ENCODE measurements at regions not wholly inside any gene's neighbourhood (a gene's known extent, or its start where the extent isn't known, plus 50 kb on each side); places are given as distances from the start of the nearest gene placed in this dataset.
"Not testable (repeated sequence)": the region's sequence is repeated elsewhere in the genome, so short reads cannot be mapped to it uniquely, and the experiment has no call there.

GRCh38 chr5:71794061-71794695 is 75.1 kb downstream of the CARTPT start:
- Mint-ChIP-seq H3K27ac (no peak overlapping the region), H3K27me3 (ENCODE audit: low read depth) (peaks cover 14% of the 10 kb centered on the region), H3K36me3 (ENCODE audit: low read depth) (peaks cover 4% of the 10 kb centered on the region), H3K9me3 (peaks cover 35% of the 10 kb centered on the region), H3K4me1 (ENCODE audit: low read depth) (no peaks in the 10 kb centered on the region), H3K4me3 (no peak overlapping the region)
- CTCF ChIA-PET = no interaction called here
- intact Hi-C loops (cut with micrococcal nuclease) = no loop called here
- no peak for DNase-seq

DNA sequence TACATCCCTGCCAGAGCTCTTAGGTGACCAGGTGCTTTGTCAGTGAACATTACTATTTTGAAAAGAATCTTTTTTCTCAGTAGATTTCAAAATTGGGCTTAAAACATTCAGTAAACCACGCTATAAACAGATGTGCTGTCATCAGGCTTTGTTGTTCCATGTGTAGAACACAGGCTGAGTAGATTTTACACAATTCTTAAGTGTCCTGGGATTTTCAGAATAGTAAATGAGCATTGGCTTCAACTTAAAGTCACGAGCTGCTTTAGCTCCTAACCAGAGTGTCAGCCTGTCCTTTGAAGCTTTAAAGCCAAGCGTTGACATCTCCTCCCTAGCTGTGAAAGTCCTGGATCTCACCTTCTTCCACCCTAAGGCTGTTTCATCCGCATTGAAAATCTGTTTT is 83.6 kb downstream of the CARTPT start:
- H3K27me3 Mint-ChIP-seq (ENCODE audit: low read depth) = peaks cover 31% of the 10 kb centered on the region
- no peaks in the 10 kb centered on the region for H3K36me3 Mint-ChIP-seq (ENCODE audit: low read depth)
- intact Hi-C loops (cut with micrococcal nuclease) = no loop called here
- H3K4me1 Mint-ChIP-seq (ENCODE audit: low read depth) = no peaks in the 10 kb centered on the region
- CTCF ChIA-PET = interaction anchor here (1.4 kb wide), 1 partner anchor 19 kb away, joined by 4 read pairs; no protein-coding TSS in a partner anchor
- H3K4me3 Mint-ChIP-seq = no peak overlapping the region
- no peak overlapping the region for H3K27ac Mint-ChIP-seq
- no peak for DNase-seq
- H3K9me3 Mint-ChIP-seq = peaks cover 3% of the 10 kb centered on the region

DNA sequence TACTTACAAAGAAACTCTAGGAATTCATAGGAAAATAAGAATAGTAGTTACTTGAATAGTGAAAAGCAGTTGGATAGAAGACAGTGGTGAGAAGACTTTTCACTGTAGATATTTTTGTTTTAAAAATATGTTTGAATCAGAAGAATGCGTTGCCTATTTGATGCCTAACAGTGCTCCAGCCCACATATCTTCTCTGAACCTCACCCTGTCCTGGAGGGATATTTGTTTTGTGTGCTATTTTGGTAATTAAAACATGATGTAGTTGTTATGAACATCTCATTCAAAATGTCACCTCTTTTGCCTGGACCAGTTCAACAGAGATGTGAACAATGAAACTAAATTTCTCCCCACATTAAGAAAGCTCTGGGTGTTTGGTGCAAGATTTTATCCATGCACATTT is 87.6 kb downstream of the CARTPT start:
- intact Hi-C loops (cut with micrococcal nuclease) = no loop called here
- CTCF ChIA-PET = no interaction called here

DNA sequence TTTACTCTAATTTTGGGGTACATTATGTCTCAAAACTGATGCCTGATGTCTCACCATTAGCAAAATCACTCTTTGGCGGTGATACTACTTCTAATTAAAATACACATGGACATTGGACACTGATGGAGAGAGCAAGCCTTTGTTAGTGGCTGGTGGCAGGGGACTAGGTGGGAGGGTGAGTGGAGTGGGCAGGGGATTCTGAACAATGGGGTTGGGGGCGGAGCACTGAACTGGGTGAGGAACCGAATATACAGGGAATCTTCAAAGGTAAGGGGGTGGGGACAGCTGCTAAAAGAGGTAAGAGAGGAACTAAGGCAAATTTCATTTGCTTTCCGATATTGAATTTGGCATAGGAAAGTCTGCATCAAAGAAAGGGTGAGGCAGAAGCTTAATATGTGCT is 88.8 kb downstream of the CARTPT start:
- H3K4me1 Mint-ChIP-seq (ENCODE audit: low read depth) = no peaks in the 10 kb centered on the region

More for the DNA sequence above, 87.6 kb downstream of the CARTPT start:
- Mint-ChIP-seq H3K27me3 (ENCODE audit: low read depth) (peaks cover 35% of the 10 kb centered on the region), H3K36me3 (ENCODE audit: low read depth) (no peaks in the 10 kb centered on the region), H3K27ac (no peak overlapping the region), H3K9me3 (no peaks in the 10 kb centered on the region), H3K4me3 (no peak overlapping the region), H3K4me1 (ENCODE audit: low read depth) (no peaks in the 10 kb centered on the region)
- no peak for DNase-seq

DNA sequence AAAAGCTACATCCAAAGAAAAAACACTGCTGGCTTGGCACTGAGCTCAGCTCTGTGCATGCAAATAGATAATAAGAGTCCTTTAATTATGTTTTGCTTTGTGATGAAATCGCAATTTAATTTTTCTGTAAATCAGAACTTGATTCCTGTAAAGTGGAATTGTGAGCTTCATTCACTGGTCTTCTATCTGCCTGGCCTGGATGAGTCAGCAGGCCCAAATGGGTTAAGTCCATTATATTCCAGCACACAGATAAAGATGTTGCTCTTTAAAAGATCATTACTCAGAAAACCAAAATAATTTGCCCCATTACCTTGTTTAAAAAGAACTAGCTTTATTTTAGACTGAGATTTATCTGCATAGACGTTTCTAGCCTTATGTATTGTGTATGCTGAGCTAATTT is 90.4 kb downstream of the CARTPT start:
- CTCF ChIA-PET = interaction anchor here (0.5 to 0.6 kb wide), 2 partner anchors 460 to 908 kb away, joined by 3 read pairs; no protein-coding TSS in a partner anchor
- Mint-ChIP-seq H3K4me3 (no peak overlapping the region), H3K9me3 (no peaks in the 10 kb centered on the region), H3K27me3 (ENCODE audit: low read depth) (peaks cover 28% of the 10 kb centered on the region), H3K27ac (no peak overlapping the region), H3K36me3 (ENCODE audit: low read depth) (no peaks in the 10 kb centered on the region), H3K4me1 (ENCODE audit: low read depth) (no peaks in the 10 kb centered on the region)
- DNase-seq = no peak
- intact Hi-C loops (cut with micrococcal nuclease) = no loop called here

More for the DNA sequence above, 88.8 kb downstream of the CARTPT start:
- no peak for DNase-seq
- Mint-ChIP-seq H3K27ac (no peak overlapping the region), H3K4me3 (no peak overlapping the region), H3K9me3 (no peaks in the 10 kb centered on the region), H3K36me3 (ENCODE audit: low read depth) (no peaks in the 10 kb centered on the region), H3K27me3 (ENCODE audit: low read depth) (peaks cover 33% of the 10 kb centered on the region)
- intact Hi-C loops (cut with micrococcal nuclease) = no loop called here
- CTCF ChIA-PET = no interaction called here

DNA sequence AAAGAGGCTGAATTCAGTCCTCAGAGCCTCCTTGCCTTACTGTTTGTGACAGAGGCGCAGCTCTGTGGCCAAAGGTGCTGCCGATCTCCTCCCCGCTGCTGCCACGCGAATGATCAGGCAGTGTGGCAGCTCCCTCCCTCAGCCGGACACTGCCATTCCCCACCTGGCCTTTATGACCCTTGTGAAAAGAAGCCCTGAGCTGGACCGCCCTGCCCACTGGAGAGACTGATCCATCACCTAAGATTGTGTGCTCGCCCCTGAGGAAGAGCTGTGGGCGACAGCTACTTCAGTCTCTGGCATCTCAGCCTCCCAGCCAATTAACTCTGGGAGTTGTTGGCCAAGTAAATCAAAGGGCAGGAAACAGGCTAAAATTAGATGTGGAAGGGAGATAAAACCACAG is 90.9 kb downstream of the CARTPT start:
- intact Hi-C loops (cut with micrococcal nuclease) = no loop called here

GRCh38 chr5:71810471-71811195 is 91.6 kb downstream of the CARTPT start:
- Mint-ChIP-seq H3K27ac (no peak overlapping the region), H3K4me1 (ENCODE audit: low read depth) (no peaks in the 10 kb centered on the region), H3K9me3 (no peaks in the 10 kb centered on the region), H3K27me3 (ENCODE audit: low read depth) (peaks cover 31% of the 10 kb centered on the region), H3K4me3 (no peak overlapping the region), H3K36me3 (ENCODE audit: low read depth) (no peaks in the 10 kb centered on the region)
- intact Hi-C loops (cut with micrococcal nuclease) = no loop called here
- no peak for DNase-seq
- CTCF ChIA-PET = no interaction called here

More for the DNA sequence above, 90.9 kb downstream of the CARTPT start:
- Mint-ChIP-seq H3K4me1 (ENCODE audit: low read depth) (no peaks in the 10 kb centered on the region), H3K36me3 (ENCODE audit: low read depth) (no peaks in the 10 kb centered on the region), H3K9me3 (no peaks in the 10 kb centered on the region), H3K27ac (no peak overlapping the region), H3K4me3 (no peak overlapping the region), H3K27me3 (ENCODE audit: low read depth) (peaks cover 30% of the 10 kb centered on the region)
- DNase-seq = no peak
- CTCF ChIA-PET = no interaction called here

DNA sequence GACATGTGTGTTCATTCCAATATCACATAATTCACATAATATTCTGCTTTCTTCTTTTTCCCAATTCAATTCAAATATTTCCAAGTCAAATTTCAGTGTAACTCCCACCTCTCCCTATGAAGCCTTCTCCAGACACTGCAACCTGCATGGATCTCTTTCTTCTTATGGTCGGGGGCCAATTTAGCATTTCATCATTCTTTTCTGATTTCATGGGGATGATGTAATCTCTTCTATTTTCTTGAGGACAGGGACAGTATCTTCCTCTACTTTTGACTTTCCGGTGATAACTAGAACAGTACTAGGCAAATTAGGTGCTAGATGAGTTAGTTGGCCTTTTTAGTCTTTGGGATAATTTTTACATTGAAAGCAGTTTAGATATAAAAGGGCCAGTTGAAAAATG is 92.7 kb downstream of the CARTPT start:
- DNase-seq = no peak
- intact Hi-C loops (cut with micrococcal nuclease) = no loop called here

GRCh38 chr5:71816307-71816706 is 97.2 kb downstream of the CARTPT start:
- CTCF ChIA-PET = interaction anchor here (0.7 kb wide), 1 partner anchor 628 kb away, joined by 3 read pairs; no protein-coding TSS in a partner anchor
- Mint-ChIP-seq H3K4me3 (no peak overlapping the region), H3K9me3 (peaks cover 7% of the 10 kb centered on the region), H3K27me3 (ENCODE audit: low read depth) (peaks cover 4% of the 10 kb centered on the region), H3K4me1 (ENCODE audit: low read depth) (no peaks in the 10 kb centered on the region), H3K27ac (no peak overlapping the region), H3K36me3 (ENCODE audit: low read depth) (no peaks in the 10 kb centered on the region)
- intact Hi-C loops (cut with micrococcal nuclease) = no loop called here
- DNase-seq = no peak

More for the DNA sequence above, 92.7 kb downstream of the CARTPT start:
- H3K4me3 Mint-ChIP-seq = no peak overlapping the region
- H3K36me3 Mint-ChIP-seq (ENCODE audit: low read depth) = no peaks in the 10 kb centered on the region
- CTCF ChIA-PET = no interaction called here
- no peaks in the 10 kb centered on the region for H3K4me1 Mint-ChIP-seq (ENCODE audit: low read depth)
- no peaks in the 10 kb centered on the region for H3K9me3 Mint-ChIP-seq
- H3K27me3 Mint-ChIP-seq (ENCODE audit: low read depth) = peaks cover 24% of the 10 kb centered on the region
- H3K27ac Mint-ChIP-seq = no peak overlapping the region

DNA sequence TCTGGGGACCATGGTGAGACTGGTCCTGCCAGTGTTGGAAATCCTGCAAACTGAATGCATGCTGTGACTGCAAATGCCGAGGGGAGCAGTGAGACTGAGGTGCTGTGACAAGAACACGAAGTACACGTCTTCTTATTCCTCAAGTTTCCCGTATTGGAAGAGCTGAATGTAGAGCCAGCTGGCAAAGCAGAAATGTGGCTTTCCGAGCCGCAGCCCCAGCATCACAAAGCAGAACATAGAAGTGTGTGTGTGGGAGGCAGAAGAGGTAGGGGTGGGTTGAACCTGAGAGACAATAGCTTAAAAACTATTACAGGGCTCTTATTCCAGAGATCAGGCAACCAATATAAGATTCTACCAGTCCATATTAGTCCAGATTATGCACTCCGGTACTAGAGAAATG is 98.8 kb downstream of the CARTPT start:
- H3K27ac Mint-ChIP-seq = no peak overlapping the region
- H3K27me3 Mint-ChIP-seq (ENCODE audit: low read depth) = peaks cover 3% of the 10 kb centered on the region
- peaks cover 12% of the 10 kb centered on the region for H3K9me3 Mint-ChIP-seq
- no peak overlapping the region for H3K4me3 Mint-ChIP-seq
- DNase-seq = no peak
- H3K4me1 Mint-ChIP-seq (ENCODE audit: low read depth) = no peaks in the 10 kb centered on the region
- intact Hi-C loops (cut with micrococcal nuclease) = no loop called here
- no peaks in the 10 kb centered on the region for H3K36me3 Mint-ChIP-seq (ENCODE audit: low read depth)
- CTCF ChIA-PET = no interaction called here

DNA sequence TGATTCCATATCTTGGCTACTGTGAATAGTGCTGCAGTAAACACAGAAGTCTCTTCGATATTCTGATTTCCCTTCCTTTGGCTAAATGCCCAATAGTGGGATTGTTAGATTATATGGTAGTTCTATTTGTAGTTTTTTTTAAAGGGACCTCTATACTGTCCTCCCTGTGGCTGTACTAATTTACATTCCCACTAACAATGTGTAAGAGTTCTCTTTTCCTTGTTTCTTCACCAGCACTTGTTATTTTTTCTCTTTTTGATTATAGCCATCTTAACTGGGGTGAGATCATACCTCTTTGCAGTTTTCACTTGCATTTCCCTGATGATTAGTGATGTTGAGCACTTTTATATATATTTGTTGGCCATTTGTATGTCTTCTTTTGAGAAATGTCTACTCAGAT is 102.0 kb downstream of the CARTPT start:
- CTCF ChIA-PET = no interaction called here
- no peak for DNase-seq
- Mint-ChIP-seq H3K9me3 (peaks cover 17% of the 10 kb centered on the region), H3K4me1 (ENCODE audit: low read depth) (no peaks in the 10 kb centered on the region), H3K27me3 (ENCODE audit: low read depth) (no peaks in the 10 kb centered on the region), H3K4me3 (no peak overlapping the region), H3K36me3 (ENCODE audit: low read depth) (no peaks in the 10 kb centered on the region), H3K27ac (no peak overlapping the region)
- intact Hi-C loops (cut with micrococcal nuclease) = no loop called here

GRCh38 chr5:71822065-71822464 is 103.0 kb downstream of the CARTPT start:
- DNase-seq; intact Hi-C loops (cut with micrococcal nuclease); H3K27ac Mint-ChIP-seq; H3K4me1 Mint-ChIP-seq (ENCODE audit: low read depth); H3K27me3 Mint-ChIP-seq (ENCODE audit: low read depth); H3K4me3 Mint-ChIP-seq; CTCF ChIA-PET; H3K36me3 Mint-ChIP-seq (ENCODE audit: low read depth): not testable (repeated sequence)
- peaks cover 26% of the 10 kb centered on the region for H3K9me3 Mint-ChIP-seq

GRCh38 chr5:71825992-71826391 is 106.9 kb downstream of the CARTPT start:
- Mint-ChIP-seq H3K27ac (no peak overlapping the region), H3K27me3 (ENCODE audit: low read depth) (peaks cover 4% of the 10 kb centered on the region), H3K4me1 (ENCODE audit: low read depth) (no peaks in the 10 kb centered on the region), H3K9me3 (peaks cover 23% of the 10 kb centered on the region), H3K4me3 (no peak overlapping the region), H3K36me3 (ENCODE audit: low read depth) (peaks cover 2% of the 10 kb centered on the region)
- CTCF ChIA-PET = interaction anchor here (0.6 kb wide), 1 partner anchor 273 kb away, joined by 4 read pairs; no protein-coding TSS in a partner anchor
- intact Hi-C loops (cut with micrococcal nuclease) = no loop called here
- DNase-seq = no peak
